ENCODE measurements at regions not wholly inside any gene's neighbourhood (a gene's known extent, or its start where the extent isn't known, plus 50 kb on each side); places are given as distances from the start of the nearest gene placed in this dataset.

- TF ChIP-seq FOXP2 (optimal IDR thresholded peaks at IDR 0.05; ENCODE audit: borderline replicate concordance, extremely low read depth, extremely low read length, insufficient read depth): no peak
- no peak for TF ChIP-seq SIN3A (IDR thresholded peaks at IDR 0.05; ENCODE audit: borderline replicate concordance, insufficient read depth, low read length)
- no peak for TF ChIP-seq TAF1 (IDR thresholded peaks at IDR 0.05; ENCODE audit: borderline replicate concordance, insufficient read depth, low read length)
- no peak for TF ChIP-seq POLR2AphosphoS5 (IDR thresholded peaks at IDR 0.05; ENCODE audit: low read depth, low read length)
- TF ChIP-seq REST (IDR thresholded peaks at IDR 0.05; ENCODE audit: insufficient read depth in 1 of 2, low read depth in 2 of 2, low read length in 2 of 2): no peak
These were observed 65.9 kb upstream of the MED13L start for GRCh38 chr12:116343331-116343884.

GRCh38 chr12:116346222-116346621, 68.7 kb upstream of the MED13L start:
- TF ChIP-seq SIN3A (IDR thresholded peaks at IDR 0.05; ENCODE audit: borderline replicate concordance, insufficient read depth, low read length) (no peak), POLR2AphosphoS5 (IDR thresholded peaks at IDR 0.05; ENCODE audit: low read depth, low read length) (0 out of 2 replicates have a peak, but pooled peaks have one; percentile 26), REST (IDR thresholded peaks at IDR 0.05; ENCODE audit: insufficient read depth in 1 of 2, low read depth in 2 of 2, low read length in 2 of 2) (peak in 1 of 2 experiments; percentile 67; a peak in 1 of 4 replicates), FOXP2 (optimal IDR thresholded peaks at IDR 0.05; ENCODE audit: borderline replicate concordance, extremely low read depth, extremely low read length, insufficient read depth) (no peak), TAF1 (IDR thresholded peaks at IDR 0.05; ENCODE audit: borderline replicate concordance, insufficient read depth, low read length) (no peak)

GRCh38 chr12:116346741-116347140, 69.2 kb upstream of the MED13L start:
- TF ChIP-seq SIN3A (IDR thresholded peaks at IDR 0.05; ENCODE audit: borderline replicate concordance, insufficient read depth, low read length): no peak
- no peak for TF ChIP-seq FOXP2 (optimal IDR thresholded peaks at IDR 0.05; ENCODE audit: borderline replicate concordance, extremely low read depth, extremely low read length, insufficient read depth)
- no peak for TF ChIP-seq REST (IDR thresholded peaks at IDR 0.05; ENCODE audit: insufficient read depth in 1 of 2, low read depth in 2 of 2, low read length in 2 of 2)
- no peak for TF ChIP-seq TAF1 (IDR thresholded peaks at IDR 0.05; ENCODE audit: borderline replicate concordance, insufficient read depth, low read length)
- no peak for TF ChIP-seq POLR2AphosphoS5 (IDR thresholded peaks at IDR 0.05; ENCODE audit: low read depth, low read length)

GRCh38 chr12:116347265-116347664, 69.8 kb upstream of the MED13L start:
- TF ChIP-seq POLR2AphosphoS5 (IDR thresholded peaks at IDR 0.05; ENCODE audit: low read depth, low read length) (no peak), FOXP2 (optimal IDR thresholded peaks at IDR 0.05; ENCODE audit: borderline replicate concordance, extremely low read depth, extremely low read length, insufficient read depth) (no peak), REST (IDR thresholded peaks at IDR 0.05; ENCODE audit: insufficient read depth in 1 of 2, low read depth in 2 of 2, low read length in 2 of 2) (no peak), SIN3A (IDR thresholded peaks at IDR 0.05; ENCODE audit: borderline replicate concordance, insufficient read depth, low read length) (no peak), TAF1 (IDR thresholded peaks at IDR 0.05; ENCODE audit: borderline replicate concordance, insufficient read depth, low read length) (no peak)

All from PFSK-1 (cell line).